K562 (cell line): ENCODE measurements at regions not wholly inside any gene's neighbourhood (a gene's known extent, or its start where the extent isn't known, plus 50 kb on each side); places are given as distances from the start of the nearest gene placed in this dataset.

Experiments
- ADNP ChIP-seq: fragments of 200-800 bp; sonication (Bioruptor generic); IDR thresholded peaks from 2 replicates; pipeline ENCODE4 v1.6.1; 2016; ENCODE audit warnings: missing genetic modification characterization, missing compliant biosample characterization
- AFF1 ChIP-seq, 2 experiments: fragments of 450-650 bp; IDR thresholded peaks; 2 replicates each; pipeline ENCODE4 v1.6.1; 2018; ENCODE audit warnings: mild to moderate bottlenecking in 2 of 2, low read depth in 1 of 2; ENCODE audit not compliant: partially characterized antibody in 2 of 2
- ARID4B ChIP-seq: sonication (generic); formaldehyde crosslinking; IDR thresholded peaks from 2 replicates; pipeline ENCODE4 v1.8.0; 2022; ENCODE audit warnings: mild to moderate bottlenecking, missing genetic modification reagents
- CTBP1 ChIP-seq: fragments of 450-650 bp; IDR thresholded peaks from 2 replicates; pipeline ENCODE4 v1.6.1; 2016; ENCODE audit warnings: borderline replicate concordance
- ETV1 ChIP-seq: fragments of 450-650 bp; conservative IDR thresholded peaks from 2 replicates; pipeline ENCODE4 v1.6.1; 2016; ENCODE audit warnings: missing genetic modification characterization, control low read depth, low read depth, missing compliant biosample characterization
- JUN ChIP-seq, 2 experiments: sonication (generic) in 1 of 2; formaldehyde crosslinking in 1 of 2; IDR thresholded peaks; 2 replicates each; pipeline versions ENCODE4 v1.6.1 to v1.8.0; 2012 to 2022; ENCODE audit warnings: borderline replicate concordance in 2 of 2, mild to moderate bottlenecking in 2 of 2, improper control_type of control experiment in 1 of 2, low read depth in 1 of 2, low read length in 1 of 2, missing genetic modification reagents in 1 of 2
- MCM5 ChIP-seq: fragments of 450-650 bp; IDR thresholded peaks from 2 replicates; pipeline ENCODE4 v1.6.1; 2016; ENCODE audit warnings: low read depth
- RAD21 ChIP-seq, 2 experiments: fragments of 250-450 bp in 1 of 2; fragments of 450-650 bp in 1 of 2; sonication (Bioruptor Pico) in 1 of 2; formaldehyde crosslinking in 1 of 2; IDR thresholded peaks in 1 of 2; conservative IDR thresholded peaks in 1 of 2; 2 replicates each; pipeline versions ENCODE4 v1.4.0 to v1.8.0; 2020 to 2022; ENCODE audit warnings: mild to moderate bottlenecking in 2 of 2, moderate library complexity in 1 of 2
- RCOR1 ChIP-seq, 2 experiments: IDR thresholded peaks; 2 replicates each; pipeline ENCODE4 v1.6.1; 2012; ENCODE audit warnings: low read depth in 2 of 2, low read length in 2 of 2, borderline replicate concordance in 1 of 2, improper control_type of control experiment in 1 of 2
- SMARCE1 ChIP-seq: fragments of 450-650 bp; IDR thresholded peaks from 2 replicates; pipeline ENCODE4 v1.7.1; 2016; ENCODE audit warnings: mild to moderate bottlenecking
- ZNF165 ChIP-seq: fragments of 250-450 bp; sonication (Bioruptor Pico); IDR thresholded peaks from 2 replicates; pipeline ENCODE4 v1.4.0; 2020; ENCODE audit warnings: borderline replicate concordance
- ZNF518B ChIP-seq: fragments of 250-450 bp; sonication (Bioruptor Pico); IDR thresholded peaks from 2 replicates; pipeline ENCODE4 v1.5.0; 2021; ENCODE audit warnings: mild to moderate bottlenecking, moderate library complexity
- TF ChIP-seq, protein P1 (sequence below), 2 experiments: fragments of 450-650 bp; IDR thresholded peaks; 2 replicates each; pipeline ENCODE4 v1.6.1; 2016

- no peak for TF ChIP-seq ARID4B (CRISPR knock-in tag)
- TF ChIP-seq ZNF518B (CRISPR knock-in tag) = no peak
- TF ChIP-seq RAD21 (CRISPR knock-in tag; conservative IDR thresholded peaks at IDR 0.05 in 1 of 2, IDR thresholded peaks at IDR 0.05 in 1 of 2) = peak; percentile 74 to 82
- TF ChIP-seq, protein P1, sequence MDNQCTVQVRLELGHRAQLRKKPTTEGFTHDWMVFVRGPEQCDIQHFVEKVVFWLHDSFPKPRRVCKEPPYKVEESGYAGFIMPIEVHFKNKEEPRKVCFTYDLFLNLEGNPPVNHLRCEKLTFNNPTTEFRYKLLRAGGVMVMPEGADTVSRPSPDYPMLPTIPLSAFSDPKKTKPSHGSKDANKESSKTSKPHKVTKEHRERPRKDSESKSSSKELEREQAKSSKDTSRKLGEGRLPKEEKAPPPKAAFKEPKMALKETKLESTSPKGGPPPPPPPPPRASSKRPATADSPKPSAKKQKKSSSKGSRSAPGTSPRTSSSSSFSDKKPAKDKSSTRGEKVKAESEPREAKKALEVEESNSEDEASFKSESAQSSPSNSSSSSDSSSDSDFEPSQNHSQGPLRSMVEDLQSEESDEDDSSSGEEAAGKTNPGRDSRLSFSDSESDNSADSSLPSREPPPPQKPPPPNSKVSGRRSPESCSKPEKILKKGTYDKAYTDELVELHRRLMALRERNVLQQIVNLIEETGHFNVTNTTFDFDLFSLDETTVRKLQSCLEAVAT (IDR thresholded peaks at IDR 0.05) = peak in 1 of 2 experiments; percentile 73; a peak in 1 of 4 replicates
- no peak for TF ChIP-seq ZNF165 (CRISPR knock-in tag)
- no peak for TF ChIP-seq AFF1 (IDR thresholded peaks at IDR 0.05; ENCODE audit: low read depth in 1 of 2, partially characterized antibody in 2 of 2)
- peak; percentile 64 for TF ChIP-seq JUN (IDR thresholded peaks at IDR 0.05; ENCODE audit: borderline replicate concordance, low read depth, low read length)
- no peak for TF ChIP-seq JUN (CRISPR knock-in tag; IDR thresholded peaks at IDR 0.05; ENCODE audit: borderline replicate concordance)
- no peak for TF ChIP-seq CTBP1
- no peak for TF ChIP-seq ETV1
- TF ChIP-seq ADNP = no peak
- no peak for TF ChIP-seq SMARCE1
- TF ChIP-seq RCOR1 (IDR thresholded peaks at IDR 0.05; ENCODE audit: borderline replicate concordance in 1 of 2, low read depth in 2 of 2, low read length in 2 of 2) = peak in 1 of 2 experiments; percentile 27; a peak in 1 of 4 replicates
- no peak for TF ChIP-seq MCM5
Observed at GRCh38 chr15:39171944-39172368, 408.9 kb upstream of the THBS1 start (continued).
